K562 (cell line): ENCODE measurements at regions not wholly inside any gene's neighbourhood (a gene's known extent, or its start where the extent isn't known, plus 50 kb on each side); places are given as distances from the start of the nearest gene placed in this dataset.

Source experiments
- ATF1 ChIP-seq, 2 experiments: fragments of 450-650 bp in 1 of 2; IDR thresholded peaks; 2 replicates each; pipeline ENCODE4 v1.6.1; 2016; ENCODE audit warnings: missing compliant biosample characterization in 1 of 2, missing genetic modification characterization in 1 of 2
- BRF2 ChIP-seq: IDR thresholded peaks from 3 replicates; pipeline ENCODE4 v1.6.1; 2011; ENCODE audit warnings: borderline replicate concordance, mild to moderate bottlenecking; ENCODE audit not compliant: insufficient read length, insufficient read depth
- CTCF ChIP-seq, 3 experiments: IDR thresholded peaks in 2 of 3; conservative IDR thresholded peaks in 1 of 3; 2 replicates each; pipeline ENCODE4 v1.5.1; 2011 to 2012; ENCODE audit warnings: low read length in 3 of 3, mild to moderate bottlenecking in 3 of 3, control low read depth in 2 of 3, improper control_type of control experiment in 1 of 3, inconsistent platforms in 1 of 3, low read depth in 1 of 3, mixed read lengths in 1 of 3, moderate library complexity in 1 of 3; ENCODE audit not compliant: insufficient read depth in 2 of 3
- ETS1 ChIP-seq: conservative IDR thresholded peaks from 2 replicates; pipeline ENCODE4 v1.6.1; 2011; ENCODE audit warnings: low read depth, mild to moderate bottlenecking, low read length; ENCODE audit not compliant: control insufficient read depth
- HNRNPL ChIP-seq: fragments of 200-400 bp; formaldehyde crosslinking; IDR thresholded peaks from 2 replicates; pipeline ENCODE4 v1.6.1; 2017; ENCODE audit warnings: low read depth, mild to moderate bottlenecking, low read length
- JUN ChIP-seq, 2 experiments: sonication (generic) in 1 of 2; formaldehyde crosslinking in 1 of 2; IDR thresholded peaks; 2 replicates each; pipeline versions ENCODE4 v1.6.1 to v1.8.0; 2012 to 2022; ENCODE audit warnings: borderline replicate concordance in 2 of 2, mild to moderate bottlenecking in 2 of 2, improper control_type of control experiment in 1 of 2, low read depth in 1 of 2, low read length in 1 of 2, missing genetic modification reagents in 1 of 2
- JUNB ChIP-seq: fragments of 450-650 bp; formaldehyde crosslinking; conservative IDR thresholded peaks from 2 replicates; pipeline ENCODE4 v1.4.0; 2020; ENCODE audit warnings: mild to moderate bottlenecking
- MYNN ChIP-seq, 2 experiments: sonication (generic); formaldehyde crosslinking in 1 of 2; IDR thresholded peaks; 2 replicates each; pipeline versions ENCODE4 v1.5.0 to v1.6.1; 2016 to 2020; ENCODE audit warnings: antibody characterized with exemption in 1 of 2, missing genetic modification reagents in 1 of 2
- POLR2A ChIP-seq: fragments of 450-650 bp; conservative IDR thresholded peaks from 2 replicates; pipeline ENCODE4 v1.6.1; 2016
- SAFB ChIP-seq: fragments of 200-400 bp; formaldehyde crosslinking; IDR thresholded peaks from 2 replicates; pipeline ENCODE4 v1.6.1; 2017; ENCODE audit warnings: low read depth, low read length, borderline replicate concordance
- YBX1 ChIP-seq: fragments of 450-650 bp; IDR thresholded peaks from 2 replicates; pipeline ENCODE4 v1.7.1; 2016; ENCODE audit warnings: mild to moderate bottlenecking
- ZFX ChIP-seq: sonication (generic); formaldehyde crosslinking; IDR thresholded peaks from 2 replicates; pipeline ENCODE4 v1.8.0; 2022; ENCODE audit warnings: mild to moderate bottlenecking, missing genetic modification reagents, moderate library complexity
- ZNF143 ChIP-seq: sonication (generic); formaldehyde crosslinking; IDR thresholded peaks from 2 replicates; pipeline ENCODE4 v1.9.0; 2022; ENCODE audit warnings: mild to moderate bottlenecking, missing genetic modification reagents

GRCh38 chr1:213538251-213538650 is 449.5 kb upstream of the PROX1 start:
- TF ChIP-seq MYNN (IDR thresholded peaks at IDR 0.05) (no peak), MYNN (CRISPR knock-in tag; IDR thresholded peaks at IDR 0.05) (no peak), BRF2 (no peak), ATF1 (CRISPR knock-in tag; IDR thresholded peaks at IDR 0.05) (no peak), ATF1 (tag; IDR thresholded peaks at IDR 0.05) (no peak), YBX1 (no peak), ETS1 (no peak), JUNB (no peak), HNRNPL (no peak), JUN (IDR thresholded peaks at IDR 0.05; ENCODE audit: borderline replicate concordance, low read depth, low read length) (no peak), JUN (CRISPR knock-in tag; IDR thresholded peaks at IDR 0.05; ENCODE audit: borderline replicate concordance) (no peak), SAFB (no peak), ZNF143 (CRISPR knock-in tag) (no peak), ZFX (CRISPR knock-in tag) (no peak), POLR2A (no peak), CTCF (IDR thresholded peaks at IDR 0.05 in 2 of 3, conservative IDR thresholded peaks at IDR 0.05 in 1 of 3; ENCODE audit: insufficient read depth in 2 of 3, low read depth in 1 of 3, low read length in 3 of 3) (no peak)
